Urinary bladder (tissue), 3 donors: ENCODE measurements at regions not wholly inside any gene's neighbourhood (a gene's known extent, or its start where the extent isn't known, plus 50 kb on each side); places are given as distances from the start of the nearest gene placed in this dataset.
"Not testable (repeated sequence)": the region's sequence is repeated elsewhere in the genome, so short reads cannot be mapped to it uniquely, and the experiment has no call there.

Source experiments
- DNase-seq: peaks from one replicate; pipeline ENCODE4 v3.0.0-alpha.2; 2015; ENCODE audit errors: extremely low spot score
- H3K27ac ChIP-seq: one replicate; pipeline ENCODE4 v1.5.1; 2013; ENCODE audit warnings: low read depth, mild to moderate bottlenecking, moderate library complexity
- H3K36me3 ChIP-seq: one replicate; pipeline ENCODE4 v1.6.1; 2013; ENCODE audit warnings: mild to moderate bottlenecking, moderate library complexity; ENCODE audit not compliant: insufficient read depth
- H3K4me1 ChIP-seq: one replicate; pipeline ENCODE4 v1.6.1; 2013; ENCODE audit warnings: mild to moderate bottlenecking, moderate library complexity; ENCODE audit not compliant: insufficient read depth
- H3K4me3 ChIP-seq: one replicate; pipeline ENCODE4 v1.5.1; 2013; ENCODE audit warnings: low read depth, low read length
- WGBS: extraction: QIAGEN DNeasy Blood & Tissue Kit; methylation state at CpG from one replicate; pipeline ENCODE4 v1.1.7; 2013; 5-methylcytosine and 5-hydroxymethylcytosine counted together
- donor health status: healthy with polysubstance abuse.
- donor health status: healthy.

GRCh38 chr12:5096241-5096924 lies 52.7 kb downstream of the KCNA5 start:
- Histone ChIP-seq H3K4me3 (no peak overlapping the region), H3K27ac (no peak overlapping the region), H3K4me1 (no peaks in the 10 kb centered on the region), H3K36me3 (no peaks in the 10 kb centered on the region)
- no peak for DNase-seq
- WGBS = 77% methylated on average over 8 of the region's 8 CpGs

- Histone ChIP-seq H3K4me3 (no peak overlapping the region), H3K4me1 (no peaks in the 10 kb centered on the region), H3K27ac (no peak overlapping the region), H3K36me3 (no peaks in the 10 kb centered on the region)
- WGBS = 75% methylated on average over 6 of the region's 6 CpGs
- no peak for DNase-seq
Observed at GRCh38 chr12:5097786-5098185, 54.1 kb downstream of the KCNA5 start.

GRCh38 chr12:5099136-5099535 lies 55.5 kb downstream of the KCNA5 start:
- Histone ChIP-seq H3K4me1 (no peaks in the 10 kb centered on the region), H3K27ac (no peak overlapping the region), H3K36me3 (no peaks in the 10 kb centered on the region), H3K4me3 (no peak overlapping the region)
- 93% methylated on average over 13 of the region's 13 CpGs for WGBS
- no peak for DNase-seq

- DNase-seq = no peak
- 68% methylated on average over 7 of the region's 7 CpGs for WGBS
- Histone ChIP-seq H3K4me3 (no peak overlapping the region), H3K4me1 (no peaks in the 10 kb centered on the region), H3K27ac (no peak overlapping the region), H3K36me3 (no peaks in the 10 kb centered on the region)
Observed at GRCh38 chr12:5099591-5099990, 55.9 kb downstream of the KCNA5 start.

GRCh38 chr12:5101686-5102085 lies 58.0 kb downstream of the KCNA5 start:
- DNase-seq = no peak
- WGBS = 89% methylated on average over 3 of the region's 3 CpGs

GRCh38 chr12:5102261-5102789 lies 58.6 kb downstream of the KCNA5 start:
- no peak for DNase-seq
- H3K4me3 ChIP-seq = no peak overlapping the region
- no peak overlapping the region for H3K27ac ChIP-seq
- WGBS = 69% methylated on average over 5 of the region's 5 CpGs
- H3K4me1 ChIP-seq = no peaks in the 10 kb centered on the region
- no peaks in the 10 kb centered on the region for H3K36me3 ChIP-seq

More at GRCh38 chr12:5101686-5102085, 58.0 kb downstream of the KCNA5 start:
- Histone ChIP-seq H3K27ac (no peak overlapping the region), H3K4me3 (no peak overlapping the region), H3K36me3 (no peaks in the 10 kb centered on the region), H3K4me1 (no peaks in the 10 kb centered on the region)

- no peaks in the 10 kb centered on the region for H3K36me3 ChIP-seq
- no peak overlapping the region for H3K27ac ChIP-seq
- WGBS = 85% methylated on average over 1 of the region's 1 CpG
- H3K4me1 ChIP-seq = no peaks in the 10 kb centered on the region
- DNase-seq = no peak
- H3K4me3 ChIP-seq = no peak overlapping the region
Observed at GRCh38 chr12:5102806-5103205, 59.1 kb downstream of the KCNA5 start.

GRCh38 chr12:5110345-5110744 lies 66.7 kb downstream of the KCNA5 start:
- Histone ChIP-seq H3K36me3 (no peaks in the 10 kb centered on the region), H3K4me3 (no peak overlapping the region), H3K27ac (no peak overlapping the region), H3K4me1 (no peaks in the 10 kb centered on the region)
- WGBS = 64% methylated on average over 1 of the region's 1 CpG
- no peak for DNase-seq

GRCh38 chr12:5114436-5114835 lies 70.8 kb downstream of the KCNA5 start:
- no peak for DNase-seq
- 58% methylated on average over 7 of the region's 7 CpGs for WGBS
- no peak overlapping the region for H3K27ac ChIP-seq
- no peak overlapping the region for H3K4me3 ChIP-seq
- no peaks in the 10 kb centered on the region for H3K36me3 ChIP-seq
- no peaks in the 10 kb centered on the region for H3K4me1 ChIP-seq

- not testable (repeated sequence) for H3K27ac ChIP-seq, H3K4me3 ChIP-seq, DNase-seq, H3K36me3 ChIP-seq, H3K4me1 ChIP-seq
- WGBS = 50% methylated on average over 11 of the region's 20 CpGs
Observed at GRCh38 chr12:5121784-5122183, 78.1 kb downstream of the KCNA5 start.

- not testable (repeated sequence) for H3K36me3 ChIP-seq, H3K4me1 ChIP-seq, H3K27ac ChIP-seq, DNase-seq, H3K4me3 ChIP-seq
- WGBS = 85% methylated on average over 8 of the region's 14 CpGs
Observed at GRCh38 chr12:5122256-5122831, 78.7 kb downstream of the KCNA5 start.

- Histone ChIP-seq H3K4me1 (no peaks in the 10 kb centered on the region), H3K36me3 (no peaks in the 10 kb centered on the region), H3K27ac (no peak overlapping the region), H3K4me3 (no peak overlapping the region)
- 89% methylated on average over 2 of the region's 2 CpGs for WGBS
- no peak for DNase-seq
Observed at GRCh38 chr12:5123921-5124320, 80.2 kb downstream of the KCNA5 start.

- Histone ChIP-seq H3K4me1 (no peaks in the 10 kb centered on the region), H3K36me3 (no peaks in the 10 kb centered on the region), H3K27ac (no peak overlapping the region), H3K4me3 (no peak overlapping the region)
- DNase-seq = no peak
Observed at GRCh38 chr12:5124401-5124800, 80.7 kb downstream of the KCNA5 start.

- Histone ChIP-seq H3K4me1 (no peaks in the 10 kb centered on the region), H3K4me3 (no peak overlapping the region), H3K36me3 (no peaks in the 10 kb centered on the region), H3K27ac (no peak overlapping the region)
- DNase-seq = no peak
- 68% methylated on average over 5 of the region's 5 CpGs for WGBS
Observed at GRCh38 chr12:5134861-5135525, 91.3 kb downstream of the KCNA5 start.
